Activated B cell treated with CpG ODN at 0.5 μM for 24 hours (primary cell): ENCODE measurements at regions not wholly inside any gene's neighbourhood (a gene's known extent, or its start where the extent isn't known, plus 50 kb on each side); places are given as distances from the start of the nearest gene placed in this dataset.

Source experiments
- ATAC-seq: fragments of 200-7000 bp; cut with Tn5 transposase; one replicate; pipeline ENCODE4 v1.10.0; 2021; ENCODE audit warnings: low read depth, mild to moderate bottlenecking, moderate library complexity
- CTCF ChIA-PET: fragments of 350-600 bp; sonication (Branson Sonifier 250); formaldehyde crosslinking; loops from one replicate; lab custom pipeline; 2021; ENCODE audit warnings: antibody characterized with exemption; lab: Charles Lee
- POLR2A ChIA-PET: fragments of 350-600 bp; sonication (Branson Sonifier 250); formaldehyde crosslinking; loops from one replicate; lab custom pipeline; 2021; ENCODE audit warnings: antibody characterized with exemption; lab: Charles Lee
- DNase-seq: peaks from one replicate; pipeline ENCODE4 v3.0.0; 2022
- H3K27ac Mint-ChIP-seq: one replicate; pipeline ENCODE4 v1.8.0; 2020; ENCODE audit warnings: mixed read lengths
- H3K27me3 Mint-ChIP-seq: one replicate; pipeline ENCODE4 v1.8.0; 2021; ENCODE audit warnings: mixed read lengths
- H3K36me3 Mint-ChIP-seq: one replicate; pipeline ENCODE4 v1.8.0; 2021; ENCODE audit warnings: low read depth, mixed read lengths
- H3K4me1 Mint-ChIP-seq: one replicate; pipeline ENCODE4 v1.8.0; 2021; ENCODE audit warnings: mixed read lengths
- H3K4me3 Mint-ChIP-seq: one replicate; pipeline ENCODE4 v1.8.0; 2020; ENCODE audit warnings: mild to moderate bottlenecking, mixed read lengths
- H3K9me3 Mint-ChIP-seq: one replicate; pipeline ENCODE4 v1.8.0; 2020; ENCODE audit warnings: mixed read lengths
- CTCF ChIP-seq: fragments of 200-600 bp; IDR thresholded peaks from one replicate; pipeline ENCODE4 v1.8.0; 2022; ENCODE audit warnings: antibody characterized with exemption, mild to moderate bottlenecking
- intact Hi-C: fragments of 100-400 bp; cut with micrococcal nuclease; formaldehyde crosslinking; loops from one replicate; pipeline ENCODE4 v1.15.1; 2024

- intact Hi-C loops, result no loop called here
- H3K27ac Mint-ChIP-seq, result no peak overlapping the region
- H3K27me3 Mint-ChIP-seq, result peaks cover 12% of the 10 kb centered on the region
- POLR2A ChIA-PET, result no interaction called here
- no peak for TF ChIP-seq CTCF
- no peak overlapping the region for H3K4me3 Mint-ChIP-seq
- no peak for DNase-seq
- no peak for ATAC-seq
- H3K4me1 Mint-ChIP-seq, result no peaks in the 10 kb centered on the region
- H3K9me3 Mint-ChIP-seq, result no peaks in the 10 kb centered on the region
- CTCF ChIA-PET, result no interaction called here
- H3K36me3 Mint-ChIP-seq, result no peaks in the 10 kb centered on the region
Measured at GRCh38 chr5:141773779-141774562, 91.9 kb upstream of the ARAP3 start.

- Mint-ChIP-seq H3K9me3 (peaks cover 3% of the 10 kb centered on the region), H3K4me3 (no peak overlapping the region), H3K27ac (no peak overlapping the region), H3K27me3 (peaks cover 7% of the 10 kb centered on the region), H3K36me3 (no peaks in the 10 kb centered on the region), H3K4me1 (no peaks in the 10 kb centered on the region)
- no peak for DNase-seq
- ATAC-seq, result no peak
- POLR2A ChIA-PET, result no interaction called here
- no peak for TF ChIP-seq CTCF
- CTCF ChIA-PET, result no interaction called here
- intact Hi-C loops, result no loop called here
Measured at GRCh38 chr5:141772281-141772680, 90.3 kb upstream of the ARAP3 start.

GRCh38 chr5:141771562-141771961 lies 89.5 kb upstream of the ARAP3 start:
- ChIA-PET POLR2A (no interaction called here), CTCF (no interaction called here)
- H3K9me3 Mint-ChIP-seq, result peaks cover 3% of the 10 kb centered on the region
- no peaks in the 10 kb centered on the region for H3K4me1 Mint-ChIP-seq
- intact Hi-C loops, result no loop called here
- H3K4me3 Mint-ChIP-seq, result no peak overlapping the region
- ATAC-seq (no peak), DNase-seq (no peak)
- no peaks in the 10 kb centered on the region for H3K36me3 Mint-ChIP-seq
- H3K27ac Mint-ChIP-seq, result no peak overlapping the region
- TF ChIP-seq CTCF, result no peak
- peaks cover 7% of the 10 kb centered on the region for H3K27me3 Mint-ChIP-seq

- Mint-ChIP-seq H3K36me3 (no peaks in the 10 kb centered on the region), H3K4me1 (no peaks in the 10 kb centered on the region), H3K9me3 (peaks cover 3% of the 10 kb centered on the region), H3K27ac (no peak overlapping the region), H3K27me3 (peaks cover 7% of the 10 kb centered on the region), H3K4me3 (no peak overlapping the region)
- no peak for ATAC-seq
- ChIA-PET CTCF (no interaction called here), POLR2A (no interaction called here)
- intact Hi-C loops, result no loop called here
- no peak for DNase-seq
- no peak for TF ChIP-seq CTCF
Measured at GRCh38 chr5:141771031-141771430, 89.0 kb upstream of the ARAP3 start.

- intact Hi-C loops, result no loop called here
- no peak for ATAC-seq
- no peak for TF ChIP-seq CTCF
- H3K4me3 Mint-ChIP-seq, result no peak overlapping the region
- H3K36me3 Mint-ChIP-seq, result no peaks in the 10 kb centered on the region
- CTCF ChIA-PET, result no interaction called here
- POLR2A ChIA-PET, result no interaction called here
- H3K4me1 Mint-ChIP-seq, result no peaks in the 10 kb centered on the region
- peaks cover 7% of the 10 kb centered on the region for H3K27me3 Mint-ChIP-seq
- no peak overlapping the region for H3K27ac Mint-ChIP-seq
- no peak for DNase-seq
- peaks cover 3% of the 10 kb centered on the region for H3K9me3 Mint-ChIP-seq
Measured at GRCh38 chr5:141769671-141770070, 87.6 kb upstream of the ARAP3 start.
